ENCODE measurements at regions not wholly inside any gene's neighbourhood (a gene's known extent, or its start where the extent isn't known, plus 50 kb on each side); places are given as distances from the start of the nearest gene placed in this dataset.

DNA sequence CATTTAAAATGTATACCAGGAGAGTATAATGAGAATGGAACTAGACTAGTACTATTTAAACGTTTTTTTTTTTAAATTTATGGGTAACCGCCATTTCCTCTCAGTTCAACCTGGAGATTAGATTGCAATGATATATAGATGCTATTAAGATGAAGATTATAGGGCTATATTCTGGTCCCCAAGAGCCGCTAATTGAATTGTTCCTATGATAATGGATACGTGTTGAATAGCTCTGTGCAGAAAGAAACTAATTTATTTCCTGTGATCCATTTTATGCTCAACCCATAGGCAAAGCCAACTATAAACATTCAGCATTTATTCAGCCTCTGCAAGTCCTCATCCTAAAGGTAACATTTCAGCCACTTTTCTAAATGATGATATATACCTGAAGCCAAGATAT, 1595.1 kb upstream of the SEL1L start (continued):
- TF ChIP-seq ATF3 (CRISPR knock-in tag; conservative IDR thresholded peaks at IDR 0.05), result no peak
- no peak for TF ChIP-seq TP53 (CRISPR knock-in tag; IDR thresholded peaks at IDR 0.05)

DNA sequence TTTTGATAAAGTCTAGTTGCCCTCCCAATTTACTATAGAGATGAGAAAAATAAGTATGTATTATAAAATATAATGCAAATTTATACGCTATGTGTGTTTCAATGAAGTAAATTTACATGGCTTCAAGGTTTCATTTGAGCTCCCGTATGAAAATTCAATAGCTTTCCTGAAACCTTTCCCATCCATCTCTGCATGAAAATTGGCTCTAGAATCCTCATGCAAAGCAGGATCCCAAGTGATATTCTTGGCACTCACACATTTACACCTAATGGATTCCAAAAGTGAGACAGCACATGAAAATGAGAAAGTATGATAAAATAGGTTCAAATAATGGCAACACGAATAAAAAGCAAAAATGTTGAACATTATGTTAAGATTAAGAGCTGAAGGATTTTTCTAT, 1595.8 kb upstream of the SEL1L start:
- Mint-ChIP-seq H3K4me3 (no peak overlapping the region), H3K4me1 (peaks cover 21% of the 10 kb centered on the region), H3K27me3 (ENCODE audit: low read depth) (no peaks in the 10 kb centered on the region), H3K9me3 (no peaks in the 10 kb centered on the region), H3K27ac (no peak overlapping the region), H3K36me3 (no peaks in the 10 kb centered on the region)
- TF ChIP-seq ZNF219 (CRISPR knock-in tag; IDR thresholded peaks at IDR 0.05; ENCODE audit: borderline replicate concordance), result no peak
- TF ChIP-seq FOXP1 (CRISPR knock-in tag; IDR thresholded peaks at IDR 0.05; ENCODE audit: borderline replicate concordance), result no peak
- no peak for TF ChIP-seq MYBL2 (CRISPR knock-in tag; IDR thresholded peaks at IDR 0.05)
- TF ChIP-seq FOXJ3 (CRISPR knock-in tag; IDR thresholded peaks at IDR 0.05; ENCODE audit: borderline replicate concordance), result no peak
- no peak for TF ChIP-seq ETV6 (CRISPR knock-in tag; IDR thresholded peaks at IDR 0.05)
- no peak for TF ChIP-seq KAT7 (CRISPR knock-in tag; IDR thresholded peaks at IDR 0.05; ENCODE audit: borderline replicate concordance)
- no peak for TF ChIP-seq TEAD4 (CRISPR knock-in tag; IDR thresholded peaks at IDR 0.05)
- TF ChIP-seq ZNF232 (CRISPR knock-in tag; IDR thresholded peaks at IDR 0.05), result no peak
- TF ChIP-seq CREM (CRISPR knock-in tag; IDR thresholded peaks at IDR 0.05), result no peak
- TF ChIP-seq ATF6 (CRISPR knock-in tag; IDR thresholded peaks at IDR 0.05), result no peak
- TF ChIP-seq, protein P1, sequence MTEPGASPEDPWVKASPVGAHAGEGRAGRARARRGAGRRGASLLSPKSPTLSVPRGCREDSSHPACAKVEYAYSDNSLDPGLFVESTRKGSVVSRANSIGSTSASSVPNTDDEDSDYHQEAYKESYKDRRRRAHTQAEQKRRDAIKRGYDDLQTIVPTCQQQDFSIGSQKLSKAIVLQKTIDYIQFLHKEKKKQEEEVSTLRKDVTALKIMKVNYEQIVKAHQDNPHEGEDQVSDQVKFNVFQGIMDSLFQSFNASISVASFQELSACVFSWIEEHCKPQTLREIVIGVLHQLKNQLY (CRISPR knock-in tag; IDR thresholded peaks at IDR 0.05), result no peak
- TF ChIP-seq CBFB (CRISPR knock-in tag; IDR thresholded peaks at IDR 0.05; ENCODE audit: low read depth), result no peak
- TF ChIP-seq TCF7 (CRISPR knock-in tag; IDR thresholded peaks at IDR 0.05; ENCODE audit: low read depth), result no peak
- TF ChIP-seq NR3C1 (CRISPR knock-in tag; conservative IDR thresholded peaks at IDR 0.05; ENCODE audit: low read depth), result no peak
- TF ChIP-seq NFYB (CRISPR knock-in tag; conservative IDR thresholded peaks at IDR 0.05; ENCODE audit: low read depth), result no peak
- no peak for TF ChIP-seq USF2 (CRISPR knock-in tag; IDR thresholded peaks at IDR 0.05)
- no peak for TF ChIP-seq NR2C2 (CRISPR knock-in tag; IDR thresholded peaks at IDR 0.05)
- ATAC-seq (no peak), DNase-seq (ENCODE audit: low spot score) (no peak)
- ChIA-PET CTCF (no interaction called here), POLR2A (no interaction called here)

DNA sequence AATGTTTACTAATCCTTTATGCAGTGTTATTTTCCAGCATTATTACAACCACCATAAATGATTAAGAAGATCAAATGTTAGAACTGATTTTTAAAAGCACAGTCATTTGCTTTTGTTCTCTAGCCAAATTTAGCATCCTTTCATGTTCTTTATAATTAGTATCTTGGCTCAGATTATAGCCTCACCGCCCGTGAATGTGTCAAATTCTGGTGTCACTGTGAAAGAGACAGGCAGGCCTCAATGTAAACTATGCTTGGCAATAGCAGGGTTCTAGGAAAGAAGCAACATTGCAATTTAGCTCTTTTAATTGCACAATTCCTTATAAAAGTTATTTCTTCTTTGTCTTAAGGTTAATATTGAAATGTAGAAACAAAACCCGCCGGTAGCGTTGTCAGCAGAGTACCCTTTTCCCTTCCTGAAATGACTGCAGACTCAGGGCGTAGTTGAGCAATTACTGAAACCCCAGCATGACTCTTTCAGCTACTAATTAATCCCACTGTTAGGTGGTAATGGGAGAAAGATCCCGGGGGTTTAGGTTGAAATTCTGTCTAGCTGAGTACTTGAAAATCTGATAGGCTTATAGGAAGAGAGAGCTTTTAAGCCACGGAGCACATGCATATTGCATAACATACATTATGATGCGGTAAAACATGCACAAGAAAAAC, 1600.5 kb upstream of the SEL1L start:
- no peaks in the 10 kb centered on the region for H3K36me3 Mint-ChIP-seq
- no peaks in the 10 kb centered on the region for H3K27me3 Mint-ChIP-seq (ENCODE audit: low read depth)
- ChIA-PET POLR2A (no interaction called here), CTCF (no interaction called here)
- H3K4me3 Mint-ChIP-seq, result no peak overlapping the region
- DNase-seq (ENCODE audit: low spot score), result no peak
- H3K4me1 Mint-ChIP-seq, result peaks cover 19% of the 10 kb centered on the region
- peak; percentile 85 for ATAC-seq
- no peak overlapping the region for H3K27ac Mint-ChIP-seq
- H3K9me3 Mint-ChIP-seq, result no peaks in the 10 kb centered on the region
- TF ChIP-seq, protein P2, sequence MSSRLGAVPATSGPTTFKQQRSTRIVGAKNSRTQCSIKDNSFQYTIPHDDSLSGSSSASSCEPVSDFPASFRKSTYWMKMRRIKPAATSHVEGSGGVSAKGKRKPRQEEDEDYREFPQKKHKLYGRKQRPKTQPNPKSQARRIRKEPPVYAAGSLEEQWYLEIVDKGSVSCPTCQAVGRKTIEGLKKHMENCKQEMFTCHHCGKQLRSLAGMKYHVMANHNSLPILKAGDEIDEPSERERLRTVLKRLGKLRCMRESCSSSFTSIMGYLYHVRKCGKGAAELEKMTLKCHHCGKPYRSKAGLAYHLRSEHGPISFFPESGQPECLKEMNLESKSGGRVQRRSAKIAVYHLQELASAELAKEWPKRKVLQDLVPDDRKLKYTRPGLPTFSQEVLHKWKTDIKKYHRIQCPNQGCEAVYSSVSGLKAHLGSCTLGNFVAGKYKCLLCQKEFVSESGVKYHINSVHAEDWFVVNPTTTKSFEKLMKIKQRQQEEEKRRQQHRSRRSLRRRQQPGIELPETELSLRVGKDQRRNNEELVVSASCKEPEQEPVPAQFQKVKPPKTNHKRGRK (CRISPR knock-in tag; IDR thresholded peaks at IDR 0.05; ENCODE audit: borderline replicate concordance), result no peak
- no peak for TF ChIP-seq FOXP1 (CRISPR knock-in tag; IDR thresholded peaks at IDR 0.05; ENCODE audit: borderline replicate concordance)
- TF ChIP-seq ATF6 (CRISPR knock-in tag; IDR thresholded peaks at IDR 0.05), result no peak
- no peak for TF ChIP-seq SMAD3 (CRISPR knock-in tag; IDR thresholded peaks at IDR 0.05; ENCODE audit: borderline replicate concordance)
- no peak for TF ChIP-seq USF1 (CRISPR knock-in tag; IDR thresholded peaks at IDR 0.05)
- no peak for TF ChIP-seq PREB (CRISPR knock-in tag; IDR thresholded peaks at IDR 0.05; ENCODE audit: borderline replicate concordance)

All from WTC11 (cell line).